GM19397 (cell line): ENCODE measurements at regions not wholly inside any gene's neighbourhood (a gene's known extent, or its start where the extent isn't known, plus 50 kb on each side); places are given as distances from the start of the nearest gene placed in this dataset.

ENCODE experiments used
- ATAC-seq: cut with Tn5 transposase; IDR thresholded peaks from one replicate; pipeline ENCODE4 v1.9.1; 2021; ENCODE audit warnings: mild to moderate bottlenecking, moderate library complexity; ENCODE audit not compliant: unreplicated experiment

DNA sequence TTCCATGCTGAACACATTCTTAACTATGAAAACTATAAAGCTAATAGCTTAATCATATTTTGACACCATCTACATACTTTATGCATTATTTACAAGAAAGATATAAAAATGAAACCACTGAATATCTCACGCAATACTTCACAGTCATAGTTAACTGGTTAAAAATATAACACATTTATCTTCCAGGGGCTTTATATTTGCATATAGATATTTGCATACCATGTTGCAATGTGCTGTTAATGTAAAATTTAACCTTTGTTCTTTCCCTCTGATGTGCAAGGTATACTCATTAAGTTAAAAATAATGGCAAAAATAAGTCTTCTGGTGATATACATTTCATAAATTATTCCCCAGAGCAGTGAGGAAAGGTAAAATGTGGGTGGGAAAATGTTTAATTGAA lies 76.9 kb upstream of the MGMT start:
- ATAC-seq: no peak

DNA sequence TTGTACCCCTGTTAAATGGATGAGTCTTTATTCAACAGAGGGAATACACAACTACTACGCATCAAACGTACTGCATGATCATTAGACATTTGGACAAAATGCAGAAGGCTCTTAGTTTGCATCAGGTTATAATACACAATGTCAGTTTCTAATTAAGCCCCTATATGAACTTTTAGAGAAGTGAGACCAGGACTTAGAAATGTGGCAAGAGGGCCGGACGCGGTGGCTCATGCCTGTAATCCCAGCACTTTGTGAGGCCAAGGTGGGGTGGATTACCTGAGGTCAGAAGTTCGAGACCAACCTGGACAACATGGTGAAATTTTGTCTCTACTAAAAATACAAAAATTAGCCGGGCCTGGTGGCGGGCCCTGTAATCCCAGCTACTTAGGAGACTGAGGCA lies 76.3 kb upstream of the MGMT start:
- ATAC-seq: no peak

DNA sequence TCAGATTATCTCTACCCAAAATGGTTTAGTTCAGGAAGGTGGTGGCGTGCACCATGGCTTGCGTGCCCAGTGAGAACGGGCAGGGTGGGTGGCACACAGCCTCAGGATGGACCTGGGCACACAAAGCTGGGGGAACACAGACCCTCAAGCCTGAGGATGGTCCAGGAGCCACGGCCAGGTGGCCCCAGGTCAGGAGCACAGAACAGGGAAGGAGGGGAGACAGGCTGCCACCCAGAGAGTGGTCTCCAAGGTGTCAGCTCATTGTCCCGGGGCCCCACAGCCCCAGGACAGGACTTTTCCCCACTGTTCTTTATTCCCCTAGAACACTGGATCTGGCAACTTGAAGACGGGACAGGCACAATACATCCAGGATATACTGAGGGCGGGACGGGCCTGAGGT lies 75.6 kb upstream of the MGMT start:
- ATAC-seq: no peak

DNA sequence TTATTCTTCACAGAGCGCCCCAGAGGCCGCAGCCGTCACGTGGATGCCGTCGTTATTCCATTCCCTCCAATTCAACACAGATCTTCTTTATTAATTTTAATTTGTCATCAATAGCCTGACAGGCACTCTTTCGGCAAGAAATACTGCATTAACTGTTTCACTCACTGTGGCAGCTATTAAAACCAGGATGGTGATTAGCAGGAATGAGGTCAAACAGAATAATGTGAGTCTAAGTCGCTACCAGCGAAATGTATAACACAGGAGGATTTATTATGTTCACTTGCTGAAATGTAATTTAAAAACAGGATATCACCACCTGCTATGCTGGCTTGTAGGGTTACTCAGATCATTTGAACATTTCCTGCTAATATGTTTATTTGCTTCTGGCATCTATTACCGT lies 74.2 kb upstream of the MGMT start:
- no peak for ATAC-seq

DNA sequence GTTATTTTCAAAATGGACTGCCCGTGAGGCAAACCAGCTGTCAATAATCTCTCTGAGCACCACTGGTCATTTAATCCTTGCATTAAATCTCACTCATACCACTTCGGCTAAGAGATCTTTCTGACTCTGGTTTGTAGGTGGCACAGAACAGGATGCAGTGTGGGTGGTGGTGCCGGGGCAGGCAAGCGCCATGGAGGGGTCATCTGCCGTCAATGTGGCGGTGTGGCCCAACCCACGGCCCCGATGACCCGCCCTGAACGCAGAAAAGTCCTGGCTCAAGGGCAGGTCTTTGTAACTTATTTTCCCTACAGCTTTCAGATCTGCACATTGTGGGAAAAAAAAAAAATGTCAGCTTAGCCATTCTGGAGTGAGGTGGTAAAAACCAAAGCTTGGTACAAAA lies 73.2 kb upstream of the MGMT start:
- ATAC-seq: no peak

DNA sequence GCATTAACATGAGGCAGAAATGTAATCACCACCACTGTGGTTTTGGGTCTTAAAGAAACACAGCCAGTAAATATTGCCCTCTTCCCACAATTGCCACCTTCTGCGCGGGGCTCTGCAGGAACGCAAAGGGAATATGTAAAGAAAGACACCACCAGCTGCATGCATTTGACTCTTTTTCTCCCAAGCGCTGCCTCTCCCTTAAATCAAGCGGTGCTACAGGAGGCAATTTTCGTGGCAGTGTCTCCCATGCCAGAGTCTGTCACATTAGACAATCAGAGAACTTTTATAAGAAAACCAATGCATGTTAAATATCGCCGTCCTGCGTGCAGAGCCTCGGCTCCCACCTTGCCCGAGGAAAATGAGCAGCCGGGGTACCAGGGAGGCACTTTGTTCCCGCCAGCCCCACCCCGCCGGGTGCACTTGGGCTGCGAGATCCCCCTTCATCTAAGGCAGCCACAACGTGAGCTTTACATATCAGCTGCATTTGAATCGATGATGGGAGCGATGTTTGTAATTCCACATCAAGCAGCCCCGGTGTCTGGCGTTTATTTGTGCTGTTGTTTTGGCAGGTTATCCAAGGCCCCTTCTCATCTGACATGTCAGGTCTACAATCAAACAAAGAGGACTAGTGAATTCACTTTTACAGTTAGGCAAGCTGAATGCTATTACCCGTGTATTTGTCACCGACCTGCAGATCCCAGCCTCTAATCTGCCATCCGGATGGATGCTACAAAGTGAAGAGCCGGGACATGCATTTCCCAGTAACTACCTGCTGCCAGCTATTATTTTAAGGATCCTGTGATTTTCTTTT lies 72.3 kb upstream of the MGMT start:
- no peak for ATAC-seq

DNA sequence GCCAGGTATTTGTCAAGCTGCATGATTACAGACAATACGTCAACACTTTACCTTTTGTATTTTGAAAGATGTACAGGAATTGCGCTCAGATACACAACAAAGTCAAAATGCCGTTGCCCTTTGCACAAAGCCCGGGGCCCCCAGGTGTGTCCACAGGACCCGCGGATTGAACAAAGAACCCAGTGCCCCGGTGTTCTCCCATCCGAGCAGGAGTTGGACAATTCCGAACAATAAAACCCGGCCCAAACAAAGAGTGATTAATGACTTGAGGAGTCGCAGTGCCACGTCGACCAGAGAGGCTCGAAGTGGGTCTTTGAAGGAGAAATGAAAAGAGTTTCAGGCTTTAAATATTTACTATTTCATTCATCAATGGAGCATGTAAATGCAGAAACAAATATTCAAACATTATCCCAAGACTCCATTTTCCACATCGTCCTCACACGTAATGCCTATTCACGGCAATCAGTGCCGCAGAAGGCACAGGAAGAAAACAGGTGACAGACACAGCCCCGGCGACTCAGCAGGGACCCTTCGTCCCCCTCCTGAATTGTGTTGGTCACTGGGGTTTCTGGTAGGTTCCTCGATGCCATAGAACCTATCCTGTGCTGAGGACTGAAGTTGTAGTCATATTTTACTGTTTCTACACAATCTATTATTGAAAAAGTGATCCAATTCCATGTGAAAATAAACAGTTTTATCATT lies 70.9 kb upstream of the MGMT start:
- no peak for ATAC-seq

DNA sequence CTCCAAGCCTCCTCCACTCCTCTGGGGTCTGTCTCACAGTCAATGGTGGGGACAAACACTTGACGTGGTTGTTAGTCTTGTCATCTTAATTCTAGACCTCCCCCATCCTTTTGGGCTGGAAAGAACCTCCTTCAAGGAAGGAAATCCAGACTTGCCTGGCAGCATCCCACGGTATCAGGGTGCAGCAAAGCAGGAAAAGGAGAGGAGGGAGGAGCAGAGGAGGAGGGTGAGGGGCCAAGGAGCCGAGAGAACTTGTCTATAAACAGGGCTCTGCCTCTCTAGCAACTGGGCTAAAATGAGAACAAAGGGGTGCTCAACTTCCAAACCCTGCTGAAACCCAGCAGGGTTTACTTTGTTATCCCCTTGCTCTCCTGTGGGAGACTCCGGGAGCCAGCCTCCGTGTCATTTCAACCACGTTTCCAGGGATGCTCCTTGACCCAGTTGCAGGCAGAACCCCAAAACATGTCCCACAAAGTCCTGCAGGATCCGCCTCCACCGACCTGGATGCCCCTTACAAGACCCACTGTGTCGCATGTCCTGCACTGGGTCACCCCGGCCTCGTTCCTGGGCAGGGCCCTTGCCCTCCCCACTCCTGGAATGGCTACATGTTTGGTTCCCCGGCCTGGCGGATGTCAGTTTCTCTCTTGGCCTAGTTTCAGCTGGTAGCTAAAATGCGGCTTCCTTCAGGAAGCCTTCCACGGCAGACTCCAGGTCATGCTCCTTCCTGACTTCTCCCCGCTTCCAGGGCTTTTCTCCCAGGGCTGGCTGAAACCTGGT lies 69.7 kb upstream of the MGMT start:
- ATAC-seq: no peak

DNA sequence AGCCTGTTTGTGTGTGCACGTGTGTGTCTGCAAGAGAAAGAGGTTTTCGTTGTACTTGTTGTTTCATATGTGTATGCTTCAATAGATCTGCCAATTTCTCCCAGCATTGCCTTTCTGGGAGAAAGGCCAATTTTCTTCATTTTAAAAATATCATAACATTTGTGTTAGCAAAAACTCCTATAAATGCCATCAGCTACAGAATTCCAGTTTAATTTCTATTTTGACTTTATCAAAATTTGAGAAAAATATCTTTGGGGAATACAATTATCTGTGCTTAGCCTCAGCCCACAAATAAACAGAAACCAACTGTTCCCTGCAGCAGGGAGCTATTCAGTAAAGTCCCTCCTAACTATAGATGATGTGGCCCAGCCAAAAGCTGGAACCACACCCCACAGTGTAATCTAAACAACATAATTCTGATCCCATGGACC lies 68.3 kb upstream of the MGMT start:
- no peak for ATAC-seq

DNA sequence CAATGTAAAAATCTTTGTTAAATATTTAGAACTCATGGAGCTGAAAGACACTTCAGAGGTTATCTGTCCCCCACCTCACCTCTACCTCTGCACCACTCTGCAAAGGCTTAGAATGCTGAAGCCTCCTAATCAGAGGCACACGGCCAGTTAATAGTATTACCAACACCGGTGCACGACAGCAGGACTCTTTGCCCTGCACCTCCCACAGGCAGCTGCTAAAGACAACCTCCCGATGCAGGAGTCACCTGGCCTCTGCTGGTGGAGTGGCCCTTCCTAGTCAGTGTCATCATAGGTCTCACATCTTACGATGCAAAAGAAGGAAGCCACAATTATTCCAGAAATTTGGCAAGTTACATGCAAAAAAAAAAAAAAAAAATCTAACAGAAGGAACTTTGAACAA lies 66.6 kb upstream of the MGMT start:
- no peak for ATAC-seq

DNA sequence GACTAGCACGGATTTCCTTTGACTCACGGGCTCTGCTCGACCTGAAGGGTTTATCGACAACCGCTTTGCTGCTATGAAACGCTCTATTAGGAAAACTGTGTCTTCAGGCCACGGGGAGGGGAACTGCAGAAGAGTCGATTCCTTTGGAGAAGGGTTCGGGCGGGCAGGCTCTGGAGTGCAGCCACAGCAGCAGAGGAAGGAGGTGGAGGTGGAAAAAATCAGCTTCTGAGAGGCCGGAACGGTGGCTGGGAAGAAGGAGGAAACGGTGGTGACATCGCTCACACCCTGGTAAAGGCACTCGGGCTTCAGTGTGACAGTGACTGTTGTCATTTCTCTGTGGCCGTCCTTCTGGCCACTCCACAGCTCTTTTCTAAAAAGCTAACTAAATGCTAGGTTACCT lies 64.6 kb upstream of the MGMT start:
- ATAC-seq: no peak

DNA sequence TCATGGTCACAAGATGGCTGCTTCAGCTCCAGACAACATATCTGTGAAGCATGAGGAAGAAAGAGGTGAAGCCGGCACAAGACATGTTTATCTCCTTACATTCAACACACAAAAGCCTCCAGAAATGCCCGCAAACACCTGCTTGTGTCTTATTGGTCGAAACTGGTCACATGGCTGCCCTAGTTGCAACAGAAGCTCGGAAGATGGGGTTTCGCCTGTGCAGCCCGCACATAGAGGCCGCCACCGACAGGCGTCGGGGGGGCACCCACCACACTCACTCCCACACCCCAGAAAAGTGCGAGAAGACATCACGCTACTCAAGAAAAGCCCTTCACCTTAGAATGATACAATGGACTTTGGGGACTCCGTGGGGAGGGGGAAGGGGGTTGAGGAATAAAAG lies 63.0 kb upstream of the MGMT start:
- no peak for ATAC-seq

DNA sequence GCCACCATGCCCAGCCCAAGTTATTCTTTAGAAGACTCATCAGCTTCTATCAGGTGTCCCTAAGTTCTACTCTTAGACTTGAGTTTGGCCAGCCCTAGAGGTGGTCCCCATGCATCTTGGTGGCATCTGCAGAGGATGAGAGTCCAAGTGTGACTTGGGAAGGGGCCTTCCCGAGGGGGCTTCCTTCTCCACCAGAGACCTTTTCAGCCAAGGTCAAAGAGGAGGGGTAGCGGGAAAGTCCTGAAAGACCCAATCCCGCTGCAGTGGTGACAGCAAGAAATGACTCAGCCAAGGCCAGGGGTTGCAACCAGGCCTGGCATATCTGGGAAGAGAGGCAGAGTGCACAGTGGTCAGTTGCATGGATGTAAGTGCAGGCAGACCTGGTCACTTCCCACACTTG lies 61.7 kb upstream of the MGMT start:
- ATAC-seq: no peak

DNA sequence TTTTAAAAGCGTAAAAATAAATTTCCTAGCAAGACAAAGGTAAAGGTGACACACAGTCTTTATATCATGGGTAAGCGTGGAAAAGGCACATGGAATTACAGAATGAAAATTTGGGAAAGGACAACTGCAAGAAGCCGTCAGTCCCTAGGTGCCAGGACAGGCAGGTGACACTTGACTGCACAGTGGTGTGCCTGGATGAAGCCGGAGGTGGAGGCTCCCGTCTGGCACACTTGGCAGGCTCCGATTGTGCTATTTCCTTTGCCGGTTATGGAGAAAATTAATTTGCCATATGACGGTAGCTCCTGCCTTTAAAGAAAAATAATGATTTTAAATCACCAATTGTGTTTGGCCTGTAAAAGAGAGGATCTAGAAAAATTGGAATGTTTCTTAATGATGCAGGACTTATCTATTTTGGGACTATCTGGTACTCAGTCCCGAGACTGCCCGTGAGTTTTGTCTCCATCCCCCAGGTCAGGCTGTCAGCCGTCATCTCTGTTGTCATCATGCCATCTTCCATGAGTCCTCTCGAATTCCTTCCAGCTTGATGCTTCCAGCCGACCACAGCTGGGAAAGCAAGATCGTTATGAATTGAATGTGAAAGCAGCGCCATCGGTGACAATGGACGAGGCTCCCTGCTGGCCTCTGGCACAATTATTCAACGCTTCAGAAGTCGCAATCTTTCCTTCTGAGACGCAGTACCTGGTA lies 56.2 kb upstream of the MGMT start:
- ATAC-seq: no peak

DNA sequence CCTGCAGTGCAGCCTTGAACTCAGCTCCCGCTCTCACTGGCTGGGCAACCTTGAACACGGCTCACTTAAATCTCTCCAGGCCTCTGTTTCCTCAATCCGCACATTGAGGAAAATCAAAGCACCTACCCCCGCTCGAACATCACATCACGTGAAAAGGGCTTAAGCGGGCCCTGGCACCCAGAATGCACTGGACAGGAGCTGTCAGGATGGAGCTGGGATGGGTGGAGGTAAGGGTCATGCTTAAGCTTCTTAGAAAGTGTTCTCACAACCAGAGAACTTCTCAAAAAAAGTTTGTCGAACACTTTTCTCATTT lies 55.7 kb upstream of the MGMT start:
- ATAC-seq: no peak

DNA sequence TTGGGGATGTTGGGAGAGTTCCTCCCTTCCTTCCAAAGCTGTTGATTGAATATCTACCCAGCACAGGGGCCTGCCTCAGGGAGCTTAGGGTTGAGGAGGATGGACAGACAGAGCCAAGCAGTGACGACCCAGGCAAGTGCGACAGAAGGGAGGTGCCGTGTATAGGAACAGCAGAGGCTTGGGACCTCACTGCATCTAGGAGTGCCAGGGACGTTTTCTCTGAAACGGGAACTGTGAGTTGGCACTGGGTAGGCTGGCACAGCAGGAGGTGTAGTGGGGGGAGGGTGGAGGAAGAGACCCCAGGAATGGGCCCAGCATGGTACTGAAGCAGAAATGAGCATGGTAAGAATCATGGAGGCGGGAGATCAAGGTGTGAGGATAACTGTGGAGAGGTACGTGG lies 55.3 kb upstream of the MGMT start:
- no peak for ATAC-seq

DNA sequence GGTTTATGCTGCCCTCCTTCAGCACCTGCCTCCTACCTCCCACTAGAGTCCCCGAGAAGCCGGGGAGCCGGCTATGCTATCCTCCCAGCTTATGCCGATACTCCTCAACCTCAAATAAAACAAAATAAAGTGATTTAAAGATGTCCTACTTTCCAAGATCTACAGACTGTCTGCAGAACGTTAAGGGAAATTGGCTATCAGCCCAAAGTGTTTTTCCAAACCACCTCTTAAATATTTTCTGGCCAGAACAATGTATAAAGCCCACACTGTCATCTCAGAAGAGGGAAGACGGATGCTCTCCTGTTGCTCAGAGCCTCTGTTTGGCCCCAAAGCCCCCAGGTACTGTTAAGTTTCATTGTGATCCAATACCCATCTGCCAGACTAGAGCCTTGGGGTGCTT lies 54.0 kb upstream of the MGMT start:
- ATAC-seq: no peak

DNA sequence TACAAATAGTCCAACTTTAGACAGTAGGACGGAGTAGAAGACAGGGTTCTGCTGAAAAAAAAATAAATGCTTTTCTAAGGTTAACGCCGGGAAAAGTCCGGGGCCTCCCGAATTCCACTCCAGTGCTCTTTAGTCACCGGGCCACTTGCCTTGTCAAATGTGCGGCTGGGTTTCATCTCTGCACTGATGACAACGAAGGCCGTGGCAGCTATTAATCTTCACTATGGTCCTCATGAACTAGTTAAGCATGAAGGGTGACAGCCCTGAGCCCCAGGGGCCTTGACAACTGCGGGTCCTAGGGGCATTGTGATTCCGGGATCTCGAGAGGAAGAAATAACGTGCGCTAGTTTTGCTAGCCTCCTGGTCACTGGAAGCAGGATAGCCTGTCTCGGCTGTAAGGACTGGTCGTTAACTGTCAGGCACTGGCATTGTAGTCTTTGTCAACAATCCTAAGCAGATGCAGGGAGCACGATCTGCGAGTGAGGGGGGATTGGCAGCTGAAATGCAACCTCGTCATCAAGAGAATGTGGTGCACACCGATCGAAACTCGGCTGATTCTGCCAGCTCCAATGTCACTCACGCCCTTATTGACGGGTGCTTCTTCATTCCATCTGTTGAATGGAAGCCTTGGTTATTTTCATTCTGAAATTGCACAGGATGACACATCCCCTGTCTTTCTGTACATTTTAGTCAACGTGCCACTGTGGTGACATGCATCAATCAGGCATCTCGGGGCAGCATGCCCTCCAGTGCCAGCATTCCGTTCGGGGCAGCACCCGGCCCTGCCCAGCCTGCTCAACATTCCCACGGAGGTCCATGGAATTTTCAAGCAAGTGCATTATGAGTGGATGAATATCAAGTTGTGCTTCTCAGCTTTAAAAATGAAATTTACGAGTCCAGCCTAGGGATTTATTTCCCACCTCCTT lies 51.6 kb upstream of the MGMT start:
- no peak for ATAC-seq

DNA sequence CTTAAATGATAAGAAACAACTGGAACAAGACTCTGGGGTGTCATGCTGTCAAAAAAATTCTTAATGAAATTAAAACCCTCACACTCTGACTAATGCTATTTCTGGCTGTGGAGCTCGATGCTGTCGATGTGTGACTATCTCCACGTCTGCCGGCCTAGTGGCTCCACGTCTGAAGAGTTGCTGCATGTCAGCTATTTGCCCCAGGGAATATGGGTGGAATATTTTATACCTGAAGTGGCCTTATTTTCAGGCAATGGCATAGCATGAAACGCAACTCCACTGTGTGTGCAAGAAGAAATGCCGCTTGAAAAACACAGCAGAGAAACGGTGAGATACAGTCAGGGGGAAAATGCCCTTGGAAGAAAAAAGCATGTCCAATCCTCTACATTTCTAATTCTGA lies 50.9 kb upstream of the MGMT start:
- ATAC-seq: no peak

DNA sequence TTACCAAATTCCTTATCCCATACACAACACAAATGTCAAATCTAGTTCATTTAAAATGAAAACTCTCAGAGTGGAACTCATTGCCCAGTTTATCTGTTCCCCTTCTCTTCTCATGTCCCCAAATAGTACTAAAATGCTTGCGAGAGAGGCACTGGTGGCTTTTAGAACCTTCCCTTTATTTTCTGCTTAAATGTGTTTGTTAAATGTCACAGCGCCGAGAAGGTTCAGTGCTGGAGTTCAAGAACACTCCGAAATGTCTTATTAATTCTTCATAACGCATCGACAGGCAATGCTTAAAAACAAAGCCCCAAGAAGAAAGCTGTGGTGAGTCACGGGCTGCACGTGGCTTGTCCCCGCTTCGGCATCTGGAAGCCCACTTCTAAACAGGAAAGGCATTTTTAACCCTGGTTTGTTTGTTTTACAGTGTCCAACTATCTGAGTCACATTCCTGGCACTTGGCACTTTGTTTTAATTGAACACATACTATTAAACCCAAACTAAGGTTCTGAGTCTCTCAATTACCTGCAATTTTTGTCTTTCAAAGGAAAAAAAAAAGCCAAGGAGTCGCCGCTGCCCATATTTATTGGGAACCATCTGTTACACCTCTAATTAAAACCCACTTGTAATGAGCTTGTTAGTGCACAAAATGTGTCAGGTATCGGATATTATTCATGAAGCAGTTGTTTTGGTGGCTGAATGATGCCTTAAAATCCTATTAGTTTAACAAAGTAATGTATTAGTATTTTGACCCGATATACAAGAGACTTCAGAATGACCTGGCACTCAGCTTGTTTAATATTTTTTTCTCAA lies 49.9 kb upstream of the MGMT start:
- no peak for ATAC-seq
